Glutamatergic neuron (in vitro differentiated cells): ENCODE measurements at regions not wholly inside any gene's neighbourhood (a gene's known extent, or its start where the extent isn't known, plus 50 kb on each side); places are given as distances from the start of the nearest gene placed in this dataset.

Source experiments
- DNase-seq: peaks from one replicate; pipeline ENCODE4 v3.0.0; 2022
- H3K27ac Mint-ChIP-seq: one replicate; pipeline ENCODE4 v1.8.0; 2020; ENCODE audit warnings: mild to moderate bottlenecking, mixed read lengths, inconsistent platforms; ENCODE audit not compliant: unreplicated experiment
- H3K27me3 Mint-ChIP-seq: one replicate; pipeline ENCODE4 v1.8.0; 2020; ENCODE audit warnings: mild to moderate bottlenecking, moderate library complexity, mixed read lengths, inconsistent platforms; ENCODE audit not compliant: unreplicated experiment
- H3K36me3 Mint-ChIP-seq: one replicate; pipeline ENCODE4 v1.8.0; 2020; ENCODE audit warnings: mild to moderate bottlenecking, mixed read lengths, inconsistent platforms; ENCODE audit not compliant: unreplicated experiment
- H3K4me1 Mint-ChIP-seq: one replicate; pipeline ENCODE4 v1.8.0; 2020; ENCODE audit warnings: mild to moderate bottlenecking, low read depth, mixed read lengths, inconsistent platforms; ENCODE audit not compliant: unreplicated experiment
- H3K4me3 Mint-ChIP-seq: one replicate; pipeline ENCODE4 v1.8.0; 2020; ENCODE audit warnings: mild to moderate bottlenecking, mixed read lengths, inconsistent platforms; ENCODE audit not compliant: unreplicated experiment
- H3K9me3 Mint-ChIP-seq: one replicate; pipeline ENCODE4 v1.8.0; 2020; ENCODE audit warnings: mild to moderate bottlenecking, moderate library complexity, mixed read lengths, inconsistent platforms; ENCODE audit not compliant: unreplicated experiment
- CTCF ChIP-seq: fragments of 200-600 bp; sonication (generic); IDR thresholded peaks from one replicate; pipeline ENCODE4 v1.5.0; 2021; ENCODE audit not compliant: partially characterized antibody, unreplicated experiment

GRCh38 chr18:75586130-75586889, 158.8 kb upstream of the SMIM21 start:
- Mint-ChIP-seq H3K36me3 (no peaks in the 10 kb centered on the region), H3K4me3 (no peak overlapping the region), H3K27ac (no peak overlapping the region), H3K9me3 (no peaks in the 10 kb centered on the region), H3K4me1 (no peaks in the 10 kb centered on the region), H3K27me3 (peaks cover 2% of the 10 kb centered on the region)
- TF ChIP-seq CTCF: no peak
- no peak for DNase-seq

GRCh38 chr18:75582940-75583339, 155.4 kb upstream of the SMIM21 start:
- peaks cover 2% of the 10 kb centered on the region for H3K27me3 Mint-ChIP-seq
- H3K27ac Mint-ChIP-seq: no peak overlapping the region
- H3K9me3 Mint-ChIP-seq: no peaks in the 10 kb centered on the region

GRCh38 chr18:75582406-75582821, 154.9 kb upstream of the SMIM21 start:
- DNase-seq: no peak
- peaks cover 2% of the 10 kb centered on the region for H3K27me3 Mint-ChIP-seq
- no peaks in the 10 kb centered on the region for H3K9me3 Mint-ChIP-seq
- no peaks in the 10 kb centered on the region for H3K4me1 Mint-ChIP-seq
- no peak overlapping the region for H3K4me3 Mint-ChIP-seq
- TF ChIP-seq CTCF: no peak
- no peak overlapping the region for H3K27ac Mint-ChIP-seq
- H3K36me3 Mint-ChIP-seq: no peaks in the 10 kb centered on the region

More at GRCh38 chr18:75582940-75583339, 155.4 kb upstream of the SMIM21 start:
- Mint-ChIP-seq H3K36me3 (no peaks in the 10 kb centered on the region), H3K4me3 (no peak overlapping the region), H3K4me1 (no peaks in the 10 kb centered on the region)
- TF ChIP-seq CTCF: no peak
- no peak for DNase-seq

GRCh38 chr18:75581336-75582131, 154.0 kb upstream of the SMIM21 start:
- TF ChIP-seq CTCF: no peak
- DNase-seq: no peak
- Mint-ChIP-seq H3K36me3 (no peaks in the 10 kb centered on the region), H3K27ac (no peak overlapping the region), H3K4me3 (no peak overlapping the region), H3K9me3 (no peaks in the 10 kb centered on the region), H3K27me3 (peaks cover 2% of the 10 kb centered on the region), H3K4me1 (no peaks in the 10 kb centered on the region)

- H3K4me1 Mint-ChIP-seq: no peaks in the 10 kb centered on the region
- H3K4me3 Mint-ChIP-seq: no peak overlapping the region
- no peaks in the 10 kb centered on the region for H3K27me3 Mint-ChIP-seq
- H3K9me3 Mint-ChIP-seq: no peaks in the 10 kb centered on the region
- no peak overlapping the region for H3K27ac Mint-ChIP-seq
- TF ChIP-seq CTCF: no peak
- H3K36me3 Mint-ChIP-seq: no peaks in the 10 kb centered on the region
- DNase-seq: no peak
These were observed 146.7 kb upstream of the SMIM21 start for GRCh38 chr18:75574187-75574586.
